HG02623 (cell line): ENCODE measurements at regions not wholly inside any gene's neighbourhood (a gene's known extent, or its start where the extent isn't known, plus 50 kb on each side); places are given as distances from the start of the nearest gene placed in this dataset.
"Not testable (repeated sequence)": the region's sequence is repeated elsewhere in the genome, so short reads cannot be mapped to it uniquely, and the experiment has no call there.

Source experiments
- ATAC-seq: cut with Tn5 transposase; IDR thresholded peaks from one replicate; pipeline ENCODE4 v1.9.1; 2021; ENCODE audit warnings: moderate library complexity; ENCODE audit not compliant: unreplicated experiment

DNA sequence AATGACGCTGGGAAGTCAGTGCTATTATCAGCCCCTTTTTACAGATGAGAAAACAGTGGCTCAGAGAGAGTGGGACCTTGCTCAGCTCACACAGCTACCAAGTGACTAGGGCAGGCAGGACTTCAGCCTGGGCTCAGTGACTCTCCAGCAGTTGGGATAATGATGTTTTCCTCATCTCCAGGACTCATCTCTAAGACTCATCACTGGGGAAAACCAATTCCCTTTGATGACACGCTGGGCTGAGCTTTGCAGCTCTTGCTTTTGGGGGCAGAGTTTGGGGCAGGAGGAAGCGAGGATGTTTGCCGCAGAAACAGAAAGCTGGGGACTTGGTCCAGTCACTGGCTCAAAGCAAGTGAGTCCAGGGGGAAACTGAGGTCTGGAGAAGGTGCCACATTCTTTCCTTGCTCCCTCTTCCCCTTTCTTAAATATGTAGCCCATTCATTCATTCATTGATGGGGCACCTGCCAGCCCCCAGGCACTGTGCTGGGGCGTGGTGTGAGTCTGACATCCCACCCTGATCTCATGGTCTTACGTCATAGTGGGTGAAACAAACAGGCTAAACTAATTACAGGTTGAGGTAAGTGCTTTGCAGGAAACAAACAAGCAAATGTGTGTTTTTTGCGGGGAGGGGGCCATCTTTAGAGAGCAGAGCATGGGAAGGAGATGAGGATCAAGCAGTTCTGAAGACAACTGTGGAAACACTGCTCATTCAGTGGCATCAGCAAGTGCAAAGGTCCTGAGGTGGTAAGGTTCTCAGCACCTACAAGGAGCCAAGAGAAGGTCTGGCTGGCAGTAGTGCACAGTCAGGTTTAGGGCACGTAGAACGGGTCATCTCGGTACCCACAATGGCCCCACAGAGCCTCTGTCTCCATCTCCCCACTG is 74.4 kb upstream of the PMEPA1 start:
- ATAC-seq = no peak

DNA sequence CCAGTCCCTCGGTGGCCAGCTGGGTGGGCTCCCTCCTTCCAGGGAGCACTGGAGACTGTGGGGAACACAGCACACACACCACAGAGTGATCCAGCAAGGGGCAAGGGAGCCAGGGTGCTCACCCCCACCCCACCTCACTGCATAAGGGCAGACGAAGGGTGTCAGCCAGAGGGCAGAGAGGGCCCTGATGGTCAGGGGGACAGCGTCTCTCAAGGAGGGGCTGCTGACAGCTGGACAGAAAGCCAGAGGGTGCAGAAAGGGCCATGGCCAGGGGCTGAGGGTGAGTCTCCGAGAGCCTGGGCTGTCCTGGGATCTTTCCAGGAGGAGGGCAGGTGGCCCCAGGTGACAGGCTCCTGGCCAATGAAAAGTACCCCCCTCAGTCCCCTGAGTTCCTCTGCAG is 73.4 kb upstream of the PMEPA1 start:
- no peak for ATAC-seq

- ATAC-seq = no peak
Observed at GRCh38 chr20:57782631-57783041, 72.8 kb upstream of the PMEPA1 start.

GRCh38 chr20:57781901-57782300 is 72.1 kb upstream of the PMEPA1 start:
- ATAC-seq = no peak

DNA sequence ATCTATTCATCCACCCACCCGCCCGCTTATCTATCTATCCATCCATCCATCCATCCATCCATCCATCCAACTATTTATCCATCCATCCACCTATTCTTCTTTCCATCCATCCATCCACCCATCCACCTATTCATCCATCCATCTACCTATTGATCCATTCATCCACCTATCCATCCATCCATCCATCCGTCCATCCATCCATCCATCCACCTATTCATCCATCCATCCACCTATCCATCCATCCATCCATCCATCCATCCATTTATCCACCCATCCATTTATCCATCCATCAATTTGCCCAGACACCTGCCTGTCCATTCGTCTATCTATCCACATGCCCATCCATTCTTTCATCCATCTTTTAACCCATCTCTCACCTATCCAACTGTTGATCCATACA is 71.1 kb upstream of the PMEPA1 start:
- no peak for ATAC-seq

GRCh38 chr20:57780398-57780797 is 70.6 kb upstream of the PMEPA1 start:
- no peak for ATAC-seq

GRCh38 chr20:57779401-57780003 is 69.7 kb upstream of the PMEPA1 start:
- ATAC-seq = no peak

DNA sequence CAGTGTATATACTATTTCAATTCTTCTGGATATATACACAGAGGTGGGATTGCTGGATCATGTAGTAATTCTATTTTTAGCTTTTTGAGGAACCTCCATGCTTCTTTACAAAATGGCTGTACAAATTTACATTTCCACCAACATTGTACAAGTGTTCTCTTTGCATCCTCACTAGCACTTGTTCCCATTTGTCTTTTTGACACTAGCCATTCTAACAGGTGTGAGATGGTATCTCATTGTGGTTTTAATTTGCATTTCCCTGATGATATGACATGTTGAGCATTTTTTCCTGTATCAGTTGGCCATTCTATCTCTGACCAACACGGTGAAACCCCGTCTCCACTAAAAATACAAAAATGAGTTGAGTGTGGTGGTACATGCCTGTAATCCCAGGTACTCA is 68.1 kb upstream of the PMEPA1 start:
- no peak for ATAC-seq

GRCh38 chr20:57774951-57775350 is 65.1 kb upstream of the PMEPA1 start:
- ATAC-seq = no peak

- no peak for ATAC-seq
Observed at GRCh38 chr20:57774111-57774880, 64.5 kb upstream of the PMEPA1 start.

GRCh38 chr20:57773059-57773815 is 63.4 kb upstream of the PMEPA1 start:
- ATAC-seq = no peak

DNA sequence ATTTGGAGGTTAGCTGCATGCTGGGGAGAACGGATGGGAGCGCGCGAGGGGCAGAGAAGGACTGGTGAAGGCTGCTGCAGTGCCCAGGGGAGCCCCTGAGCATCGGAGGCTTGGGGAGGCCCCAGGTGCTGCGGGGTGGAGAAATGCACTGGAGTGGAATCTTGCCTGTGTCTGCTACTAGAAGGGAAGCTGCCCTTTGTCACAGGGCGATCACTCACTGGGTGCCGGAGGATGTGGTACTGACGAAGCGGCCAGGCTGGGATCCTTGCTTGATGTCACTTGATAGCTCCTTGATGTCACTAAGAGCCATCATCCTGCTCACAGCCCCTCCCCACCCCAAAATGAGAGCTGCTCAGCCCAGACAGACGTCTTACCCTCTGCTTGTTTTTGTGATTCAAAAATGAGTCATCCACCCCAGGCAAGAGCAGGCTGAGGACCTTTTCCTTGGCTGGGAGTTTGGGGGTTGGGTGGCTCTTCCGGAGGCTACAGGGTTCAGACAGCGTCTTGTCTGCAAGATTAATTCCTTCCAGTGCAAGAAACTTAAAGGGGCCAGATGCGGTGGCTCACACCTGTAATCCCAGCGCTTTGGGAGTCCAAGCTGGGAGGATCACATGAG is 62.6 kb upstream of the PMEPA1 start:
- no peak for ATAC-seq

DNA sequence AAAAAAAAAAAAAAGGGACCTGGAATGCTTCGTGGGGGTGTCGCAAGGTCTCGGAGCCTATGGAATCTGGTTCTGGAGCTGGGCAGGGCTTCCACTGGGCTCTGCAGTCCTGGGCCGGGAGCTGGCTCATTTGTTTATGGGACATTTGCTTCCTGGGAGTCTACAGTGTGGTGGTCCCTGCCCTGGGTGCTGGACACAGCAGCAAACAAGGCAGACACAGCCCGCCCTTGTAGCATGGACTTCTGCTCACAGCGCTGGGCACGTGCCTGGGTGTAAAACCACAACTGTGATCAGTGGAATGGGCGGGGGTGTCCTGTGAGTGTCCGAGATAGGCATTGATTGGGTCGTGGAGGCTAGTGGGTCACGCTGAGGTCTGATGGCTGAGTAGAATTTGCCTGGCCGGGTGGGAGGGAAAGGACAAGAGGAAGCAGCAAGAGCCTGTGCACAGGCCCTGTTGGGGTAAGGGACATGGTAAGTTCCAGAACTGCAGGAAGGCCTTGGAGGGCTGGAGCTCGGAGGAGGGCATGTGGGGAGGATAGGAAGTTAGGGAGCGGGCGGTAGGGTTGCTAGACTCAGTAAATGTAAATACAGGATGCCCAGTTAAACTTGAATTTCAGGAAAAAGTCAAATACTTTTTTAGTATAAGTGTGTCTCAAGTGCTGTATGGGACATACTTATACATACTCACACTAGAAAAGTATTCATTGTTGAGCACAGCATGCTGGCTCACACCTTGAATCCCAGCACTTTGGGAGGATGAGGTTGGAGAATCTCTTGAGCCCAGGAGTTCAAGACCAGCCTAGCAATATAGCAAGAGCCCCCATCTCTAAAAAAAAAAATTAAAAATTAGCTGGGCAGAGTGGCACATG is 61.3 kb upstream of the PMEPA1 start:
- ATAC-seq = no peak

- not testable (repeated sequence) for ATAC-seq
Observed at GRCh38 chr20:57770401-57770800, 60.6 kb upstream of the PMEPA1 start.

- ATAC-seq = no peak
Observed at GRCh38 chr20:57769756-57770155, 59.9 kb upstream of the PMEPA1 start.

GRCh38 chr20:57768519-57768918 is 58.7 kb upstream of the PMEPA1 start:
- no peak for ATAC-seq

- no peak for ATAC-seq
Observed at GRCh38 chr20:57767441-57767840, 57.6 kb upstream of the PMEPA1 start.

- ATAC-seq = no peak
Observed at GRCh38 chr20:57763235-57763595, 53.4 kb upstream of the PMEPA1 start.

DNA sequence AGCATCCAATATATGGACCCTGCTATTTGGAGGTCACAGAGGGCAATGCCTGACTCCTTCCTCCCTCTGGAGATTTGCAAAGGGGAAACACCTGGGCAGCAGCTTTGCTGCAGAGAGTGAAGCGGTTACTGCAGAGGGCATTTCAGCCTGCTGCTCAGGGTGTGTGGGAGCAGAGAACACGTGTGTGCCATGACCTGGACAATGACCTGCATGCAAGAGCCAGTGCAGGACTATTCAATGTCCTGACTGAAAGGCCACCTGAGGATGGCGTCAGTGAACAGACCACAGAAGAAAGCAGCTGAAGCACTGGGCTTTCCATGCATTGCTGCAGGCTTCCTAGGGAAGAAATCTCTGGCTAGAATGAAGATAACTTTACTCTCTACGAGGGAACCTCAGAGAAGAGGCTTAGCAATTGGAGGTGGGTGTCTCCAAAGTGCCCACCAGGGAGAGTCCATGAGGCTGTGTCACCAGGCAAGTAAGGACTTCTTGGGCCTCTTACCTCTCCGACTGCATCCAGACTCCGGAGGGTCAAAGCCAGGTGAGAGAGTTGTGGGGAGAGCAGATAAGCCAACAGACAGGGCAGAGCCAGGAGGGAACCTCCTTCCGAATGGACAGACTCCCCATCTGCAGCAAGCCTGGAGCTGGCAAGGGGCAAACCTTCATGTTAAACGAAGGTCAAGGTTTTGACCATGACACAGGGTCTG is 52.9 kb upstream of the PMEPA1 start:
- no peak for ATAC-seq
